ENCODE measurements at regions not wholly inside any gene's neighbourhood (a gene's known extent, or its start where the extent isn't known, plus 50 kb on each side); places are given as distances from the start of the nearest gene placed in this dataset.

DNA sequence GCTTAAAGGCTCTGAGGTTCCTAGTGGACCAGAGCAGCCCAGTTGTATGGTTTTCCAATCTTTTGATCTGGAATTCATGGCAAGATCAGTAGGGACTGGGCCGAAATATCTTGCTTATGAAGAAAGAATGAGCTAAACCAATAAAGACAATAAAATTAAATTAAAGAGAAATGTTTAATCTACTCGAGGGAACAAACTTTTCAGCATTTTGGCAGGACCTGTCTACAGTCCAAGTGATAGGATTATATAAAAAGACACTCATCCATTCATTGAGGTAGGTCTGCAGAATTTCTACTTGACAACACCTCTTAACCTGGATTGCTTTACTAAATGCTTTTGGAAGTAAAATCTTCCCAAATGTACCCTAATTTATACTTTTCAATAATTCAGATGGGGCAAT is 113.6 kb downstream of the AXIN2 start:
- H3K14ac ChIP-seq (replicated peaks; ENCODE audit: low read depth, low read length): no peak overlapping the region
- no peak overlapping the region for H3K23ac ChIP-seq (ENCODE audit: low read depth, low read length)
- no peak for TF ChIP-seq RCOR1 (IDR thresholded peaks at IDR 0.05; ENCODE audit: insufficient replicate concordance, low read length)
- no peak for TF ChIP-seq RFX5 (IDR thresholded peaks at IDR 0.05; ENCODE audit: low read depth, low read length)
- no peak overlapping the region for H2BK15ac ChIP-seq (ENCODE audit: low read depth, low read length)
- H3K9ac ChIP-seq (ENCODE audit: low read depth, low read length): no peak overlapping the region
- no peak overlapping the region for H2AK9ac ChIP-seq (replicated peaks; ENCODE audit: low read depth, low read length, poor library complexity)
- H4K8ac ChIP-seq (ENCODE audit: low read depth in 2 of 2, low read length in 2 of 2): no peak overlapping the region
- no peaks in the 10 kb centered on the region for H3K9me3 ChIP-seq (ENCODE audit: control insufficient read depth, insufficient read depth, low read length)
- in situ Hi-C loops (cut with MboI; ENCODE audit: low sequenced_read_pairs) (no loop called here), intact Hi-C loops (cut with micrococcal nuclease) (no loop called here), dilution Hi-C loops (cut with HindIII; ENCODE audit: low sequenced_read_pairs, unreplicated experiment) (no loop called here)
- no peak overlapping the region for H3K4me3 ChIP-seq (ENCODE audit: insufficient read depth, low read depth, low read length)
- H2AK5ac ChIP-seq (ENCODE audit: low read depth, low read length): no peak overlapping the region
- no peak overlapping the region for H2BK5ac ChIP-seq (ENCODE audit: low read depth, low read length, poor library complexity, severe bottlenecking)
- no peaks in the 10 kb centered on the region for H3K4me1 ChIP-seq (ENCODE audit: control insufficient read depth, insufficient read depth, low read length)
- no peaks in the 10 kb centered on the region for H3K9me1 ChIP-seq (ENCODE audit: insufficient read depth, low read length)
- H3K18ac ChIP-seq (ENCODE audit: low read depth, low read length): no peak overlapping the region
- no peaks in the 10 kb centered on the region for H4K20me1 ChIP-seq (ENCODE audit: insufficient read depth, low read length)
- H3K56ac ChIP-seq (ENCODE audit: extremely low read depth, insufficient read depth, low read length): no peak overlapping the region
- CTCF ChIA-PET: no interaction called here
- no peak overlapping the region for H3K27ac ChIP-seq (ENCODE audit: insufficient read depth, low read length)
- no peak overlapping the region for H3K4ac ChIP-seq (ENCODE audit: low read depth, low read length)
- no peak overlapping the region for H2BK20ac ChIP-seq (ENCODE audit: low read depth, low read length)
- no peaks in the 10 kb centered on the region for H3K36me3 ChIP-seq (ENCODE audit: control insufficient read depth, insufficient read depth, low read length)
- H3K27me3 ChIP-seq (ENCODE audit: control insufficient read depth, insufficient read depth, low read length): peaks cover 31% of the 10 kb centered on the region
- H3K4me2 ChIP-seq (ENCODE audit: low read depth, low read length): no peak overlapping the region
- ATAC-seq (ENCODE audit: low read depth) (no peak), DNase-seq (no peak)
- H4K5ac ChIP-seq (ENCODE audit: low read depth, low read length): no peak overlapping the region
- no CpG with 5 or more reads among the region's 2 CpGs for WGBS, 2 experiments (ENCODE audit: extremely low coverage in 2 of 2, insufficient read length in 1 of 2)
- H4K91ac ChIP-seq (ENCODE audit: insufficient read depth, low read depth, low read length): no peak overlapping the region
- POLR2A ChIA-PET (ENCODE audit: unreplicated experiment): no interaction called here
- H3K79me1 ChIP-seq (ENCODE audit: low read depth in 1 of 2, low read length in 2 of 2): no peaks in the 10 kb centered on the region
- BruUV-seq (replicated peaks): no TSS peak
- no peak overlapping the region for H2BK120ac ChIP-seq (ENCODE audit: low read depth, low read length)
- no peak overlapping the region for H2AFZ ChIP-seq (replicated peaks; ENCODE audit: low read length, poor library complexity)

Measured in IMR-90 (cell line).